B cell (primary cell): ENCODE measurements at regions not wholly inside any gene's neighbourhood (a gene's known extent, or its start where the extent isn't known, plus 50 kb on each side); places are given as distances from the start of the nearest gene placed in this dataset.

Experiments used
- CTCF ChIP-seq: fragments of 200-600 bp; IDR thresholded peaks from one replicate; pipeline ENCODE4 v1.8.0; 2022; ENCODE audit warnings: antibody characterized with exemption, mild to moderate bottlenecking
- EZH2 ChIP-seq: IDR thresholded peaks from 2 replicates; pipeline ENCODE4 v1.6.1; 2012; ENCODE audit warnings: borderline replicate concordance, low read depth, mild to moderate bottlenecking, moderate library complexity, low read length; ENCODE audit not compliant: insufficient read depth, poor library complexity, severe bottlenecking

GRCh38 chr4:117376692-117377091 lies 291.3 kb upstream of the TRAM1L1 start:
- TF ChIP-seq CTCF (no peak), EZH2 (no peak)
